Lower lobe of right lung (tissue), 2 donors: ENCODE measurements at regions not wholly inside any gene's neighbourhood (a gene's known extent, or its start where the extent isn't known, plus 50 kb on each side); places are given as distances from the start of the nearest gene placed in this dataset.

Experiments
- ATAC-seq, 2 donors: fragments of 200-7000 bp; cut with Tn5 transposase; one replicate each; pipeline ENCODE4 v1.9.1; 2020 to 2022; ENCODE audit warnings: mild to moderate bottlenecking in 2 of 2, moderate library complexity in 2 of 2
- DNase-seq: peaks from one replicate; pipeline ENCODE4 v3.0.0-alpha.2; 2020
- H3K27ac ChIP-seq: fragments of 200-600 bp; one replicate; pipeline ENCODE4 v1.8.0; 2022
- H3K27me3 ChIP-seq: fragments of 200-600 bp; one replicate; pipeline ENCODE4 v1.8.0; 2022; ENCODE audit warnings: low read depth
- H3K36me3 ChIP-seq: fragments of 200-600 bp; one replicate; pipeline ENCODE4 v1.8.0; 2022; ENCODE audit warnings: mild to moderate bottlenecking
- H3K4me1 ChIP-seq: fragments of 200-600 bp; one replicate; pipeline ENCODE4 v1.8.0; 2022
- H3K4me3 ChIP-seq: fragments of 200-600 bp; one replicate; pipeline ENCODE4 v1.8.0; 2022; ENCODE audit warnings: mild to moderate bottlenecking
- H3K9me3 ChIP-seq: fragments of 200-600 bp; one replicate; pipeline ENCODE4 v1.8.0; 2022
- CTCF ChIP-seq: fragments of 200-600 bp; IDR thresholded peaks from one replicate; pipeline ENCODE4 v1.8.0; 2022; ENCODE audit warnings: antibody characterized with exemption, mild to moderate bottlenecking
- intact Hi-C: fragments of 100-400 bp; cut with DNase I; formaldehyde crosslinking; loops from one replicate; pipeline ENCODE4 v1.11.0; 2022
- donor health status: DM: no; HTN: yes; CAD: no; lungs with severe emphysema.

GRCh38 chr5:60143942-60144549 lies 250.5 kb upstream of the PDE4D start:
- Histone ChIP-seq H3K27me3 (no peaks in the 10 kb centered on the region), H3K4me3 (no peak overlapping the region), H3K4me1 (no peaks in the 10 kb centered on the region), H3K9me3 (no peaks in the 10 kb centered on the region), H3K36me3 (no peaks in the 10 kb centered on the region), H3K27ac (no peak overlapping the region)
- DNase-seq (no peak), ATAC-seq (no peak)
- intact Hi-C loops, result no loop called here
- no peak for TF ChIP-seq CTCF

GRCh38 chr5:60141119-60141518 lies 247.6 kb upstream of the PDE4D start:
- Histone ChIP-seq H3K27ac (no peak overlapping the region), H3K36me3 (no peaks in the 10 kb centered on the region), H3K4me1 (no peaks in the 10 kb centered on the region), H3K4me3 (no peak overlapping the region), H3K9me3 (no peaks in the 10 kb centered on the region), H3K27me3 (no peaks in the 10 kb centered on the region)
- no peak for DNase-seq
- no peak for ATAC-seq
- no peak for TF ChIP-seq CTCF
- intact Hi-C loops, result no loop called here

GRCh38 chr5:60136841-60137240 lies 243.3 kb upstream of the PDE4D start:
- Histone ChIP-seq H3K4me3 (no peak overlapping the region), H3K27ac (no peak overlapping the region), H3K9me3 (no peaks in the 10 kb centered on the region), H3K27me3 (no peaks in the 10 kb centered on the region), H3K4me1 (no peaks in the 10 kb centered on the region), H3K36me3 (no peaks in the 10 kb centered on the region)
- no peak for ATAC-seq
- intact Hi-C loops, result no loop called here
- no peak for DNase-seq
- no peak for TF ChIP-seq CTCF

- DNase-seq (no peak), ATAC-seq (no peak)
- H3K9me3 ChIP-seq, result no peaks in the 10 kb centered on the region
- no peak overlapping the region for H3K27ac ChIP-seq
- no peak for TF ChIP-seq CTCF
- H3K4me3 ChIP-seq, result no peak overlapping the region
- no peaks in the 10 kb centered on the region for H3K36me3 ChIP-seq
- H3K4me1 ChIP-seq, result no peaks in the 10 kb centered on the region
- intact Hi-C loops, result no loop called here
- H3K27me3 ChIP-seq, result no peaks in the 10 kb centered on the region
These were observed 238.0 kb upstream of the PDE4D start for GRCh38 chr5:60131504-60131903.

GRCh38 chr5:60125636-60126035 lies 232.1 kb upstream of the PDE4D start:
- no peak for TF ChIP-seq CTCF
- H3K4me3 ChIP-seq, result no peak overlapping the region
- DNase-seq (no peak), ATAC-seq (no peak)
- intact Hi-C loops, result no loop called here
- no peaks in the 10 kb centered on the region for H3K9me3 ChIP-seq
- H3K27me3 ChIP-seq, result no peaks in the 10 kb centered on the region
- H3K27ac ChIP-seq, result no peak overlapping the region
- no peaks in the 10 kb centered on the region for H3K4me1 ChIP-seq
- H3K36me3 ChIP-seq, result no peaks in the 10 kb centered on the region
